ENCODE measurements at regions not wholly inside any gene's neighbourhood (a gene's known extent, or its start where the extent isn't known, plus 50 kb on each side); places are given as distances from the start of the nearest gene placed in this dataset.

DNA sequence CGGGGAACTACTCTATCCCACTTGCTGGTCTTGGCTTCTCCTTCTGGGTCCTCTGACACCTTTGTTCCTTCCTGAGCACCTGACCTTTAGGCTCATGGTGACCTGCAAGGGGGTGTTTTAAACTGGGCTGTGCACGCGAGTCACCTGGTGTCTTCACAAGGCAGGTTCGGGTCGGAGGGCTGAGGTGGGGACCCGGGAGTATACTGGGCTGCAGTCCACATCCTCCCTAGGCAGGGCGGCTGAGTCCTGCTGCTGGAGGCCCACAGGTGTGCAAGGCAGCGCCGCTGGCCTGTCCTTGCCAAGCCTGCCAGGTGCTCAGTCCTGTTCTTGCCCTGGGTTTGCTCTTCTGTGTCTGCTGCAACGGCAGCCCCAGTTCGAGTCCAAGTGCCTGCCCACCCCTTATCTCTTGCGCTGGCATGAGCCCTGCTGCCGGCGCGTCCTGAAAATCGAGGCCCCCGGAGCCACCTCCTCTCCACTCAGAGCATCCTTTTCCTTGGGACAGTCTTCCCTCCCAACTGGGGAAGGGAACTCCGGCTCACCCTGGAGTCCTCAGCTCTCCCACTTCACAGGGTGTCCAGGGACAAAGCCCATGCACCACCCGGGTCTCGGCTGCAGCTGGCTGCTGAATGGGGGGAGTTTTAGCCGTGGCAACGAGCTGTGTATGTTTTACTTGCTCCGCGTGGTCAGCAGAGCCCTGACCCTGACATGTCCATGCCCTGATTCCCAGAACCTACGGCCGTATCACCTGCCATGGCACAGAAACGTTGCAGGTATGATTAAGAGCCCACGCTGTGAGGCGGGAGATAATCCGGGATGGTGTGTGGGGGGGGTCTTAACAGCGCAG is 193.5 kb downstream of the TEX29 start:
- DNase-seq (no peak), ATAC-seq (no peak)
- intact Hi-C loops (cut with DNase I), result no loop called here
- Histone ChIP-seq H3K27ac (ENCODE audit: low read length) (no peak overlapping the region), H3K4me3 (ENCODE audit: low read length) (no peak overlapping the region), H3K9me3 (ENCODE audit: control insufficient read depth, low read length) (no peaks in the 10 kb centered on the region), H3K27me3 (ENCODE audit: control insufficient read depth, insufficient read depth) (no peaks in the 10 kb centered on the region), H3K4me1 (ENCODE audit: control insufficient read depth, insufficient read depth, low read length) (no peaks in the 10 kb centered on the region)
- 78% methylated on average over 31 of the region's 31 CpGs for WGBS

GRCh38 chr13:111514610-111515306 is 194.3 kb downstream of the TEX29 start:
- no peaks in the 10 kb centered on the region for H3K9me3 ChIP-seq (ENCODE audit: control insufficient read depth, low read length)
- H3K4me1 ChIP-seq (ENCODE audit: control insufficient read depth, insufficient read depth, low read length), result no peaks in the 10 kb centered on the region
- no peak overlapping the region for H3K27ac ChIP-seq (ENCODE audit: low read length)
- WGBS, result 62% methylated on average over 24 of the region's 24 CpGs
- H3K27me3 ChIP-seq (ENCODE audit: control insufficient read depth, insufficient read depth), result no peaks in the 10 kb centered on the region
- ATAC-seq (no peak), DNase-seq (no peak)
- intact Hi-C loops (cut with DNase I), result no loop called here
- H3K4me3 ChIP-seq (ENCODE audit: low read length), result no peak overlapping the region

DNA sequence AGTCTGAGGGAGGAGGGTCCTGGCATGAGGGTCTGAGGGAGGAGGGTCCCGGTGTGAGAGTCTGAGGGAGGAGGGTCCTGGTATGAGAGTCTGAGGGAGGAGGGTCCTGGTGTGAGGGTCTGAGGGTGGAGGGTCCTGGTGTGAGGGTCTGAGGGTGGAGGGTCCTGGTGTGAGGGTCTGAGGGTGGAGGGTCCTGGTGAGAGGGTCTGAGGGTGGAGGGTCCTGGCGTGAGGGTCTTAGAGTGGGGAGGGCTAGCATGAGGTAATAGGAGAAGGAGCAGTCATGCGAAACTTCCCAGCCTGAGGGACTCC is 194.8 kb downstream of the TEX29 start:
- Histone ChIP-seq H3K27me3 (ENCODE audit: control insufficient read depth, insufficient read depth) (no peaks in the 10 kb centered on the region), H3K4me3 (ENCODE audit: low read length) (no peak overlapping the region), H3K4me1 (ENCODE audit: control insufficient read depth, insufficient read depth, low read length) (no peaks in the 10 kb centered on the region), H3K27ac (ENCODE audit: low read length) (no peak overlapping the region), H3K9me3 (ENCODE audit: control insufficient read depth, low read length) (no peaks in the 10 kb centered on the region)
- WGBS, result 75% methylated on average over 3 of the region's 3 CpGs
- intact Hi-C loops (cut with DNase I), result no loop called here
- no peak for DNase-seq
- no peak for ATAC-seq

DNA sequence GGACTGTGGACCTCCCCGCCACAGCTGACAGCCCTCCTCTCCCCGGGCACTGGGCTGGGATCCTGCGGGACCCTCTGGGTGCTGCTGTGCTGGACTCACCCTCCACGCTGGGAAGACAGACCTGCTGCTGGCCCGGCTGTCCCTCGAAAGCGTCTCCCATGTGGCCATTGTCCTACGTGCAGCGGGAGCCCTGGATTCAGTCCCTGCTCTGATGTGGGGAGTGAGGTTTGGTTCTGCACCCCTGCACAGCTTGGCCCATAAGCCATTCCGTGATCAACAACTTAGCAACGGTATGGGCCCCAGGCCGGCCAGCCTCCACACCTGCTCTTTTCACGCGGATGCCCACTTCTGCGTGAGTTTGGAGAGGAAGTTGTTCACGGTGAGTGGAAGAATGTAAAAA is 195.2 kb downstream of the TEX29 start:
- Histone ChIP-seq H3K27me3 (ENCODE audit: control insufficient read depth, insufficient read depth) (no peaks in the 10 kb centered on the region), H3K4me1 (ENCODE audit: control insufficient read depth, insufficient read depth, low read length) (no peaks in the 10 kb centered on the region), H3K4me3 (ENCODE audit: low read length) (no peak overlapping the region), H3K27ac (ENCODE audit: low read length) (no peak overlapping the region), H3K9me3 (ENCODE audit: control insufficient read depth, low read length) (no peaks in the 10 kb centered on the region)
- 75% methylated on average over 16 of the region's 16 CpGs for WGBS
- ATAC-seq (no peak), DNase-seq (no peak)
- intact Hi-C loops (cut with DNase I), result no loop called here

DNA sequence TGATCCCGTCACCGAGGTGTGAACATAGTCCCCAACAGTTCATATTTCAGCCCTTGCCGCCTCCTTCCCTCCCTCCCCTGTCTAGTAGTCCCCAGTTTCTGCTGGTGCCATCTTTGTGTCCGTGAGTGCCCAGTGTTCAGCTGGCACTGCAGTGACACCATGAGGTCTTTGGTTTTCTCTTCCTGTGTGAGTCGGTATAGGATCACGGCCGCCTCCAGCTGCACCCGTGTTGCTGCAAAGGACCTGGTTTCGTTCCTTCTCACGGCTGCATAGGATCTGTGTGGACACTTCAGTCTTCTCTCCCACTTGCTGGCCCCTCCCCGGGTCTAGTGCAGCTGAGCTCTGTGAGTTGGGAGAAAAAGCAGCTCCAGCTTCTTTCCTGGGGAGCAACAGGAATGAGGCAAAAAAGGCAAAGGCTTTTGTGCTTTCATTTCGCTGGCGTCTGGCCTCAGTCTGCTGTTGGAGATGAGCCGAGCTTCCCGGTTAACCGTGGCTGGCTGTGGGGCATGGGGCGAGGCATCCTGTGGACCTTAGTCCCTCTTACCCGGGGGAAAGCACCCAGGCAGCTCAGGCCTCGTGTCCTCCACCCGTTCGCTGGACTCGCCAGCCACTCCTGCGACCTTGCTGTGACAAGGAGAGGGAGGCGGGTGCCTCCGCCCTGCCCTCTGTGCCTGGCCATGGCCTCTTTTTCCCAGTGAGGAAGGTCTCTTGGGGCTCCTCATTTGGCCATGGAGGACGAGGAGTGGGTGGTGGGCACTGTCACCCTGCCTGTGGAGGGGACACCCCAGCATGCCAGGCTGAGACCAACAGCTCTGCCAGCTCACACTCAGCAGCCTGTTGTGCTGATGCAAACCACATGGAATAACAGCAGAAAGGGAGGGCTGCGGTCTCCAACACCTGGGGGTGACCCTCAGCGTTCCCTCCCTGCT is 196.5 kb downstream of the TEX29 start:
- Histone ChIP-seq H3K4me3 (ENCODE audit: low read length) (no peak overlapping the region), H3K4me1 (ENCODE audit: control insufficient read depth, insufficient read depth, low read length) (no peaks in the 10 kb centered on the region), H3K27me3 (ENCODE audit: control insufficient read depth, insufficient read depth) (no peaks in the 10 kb centered on the region), H3K27ac (ENCODE audit: low read length) (no peak overlapping the region), H3K9me3 (ENCODE audit: control insufficient read depth, low read length) (no peaks in the 10 kb centered on the region)
- intact Hi-C loops (cut with DNase I), result no loop called here
- WGBS, result 72% methylated on average over 28 of the region's 28 CpGs
- no peak for ATAC-seq
- no peak for DNase-seq

GRCh38 chr13:111517641-111518010 is 197.2 kb downstream of the TEX29 start:
- DNase-seq (no peak), ATAC-seq (no peak)
- H3K27me3 ChIP-seq (ENCODE audit: control insufficient read depth, insufficient read depth), result no peaks in the 10 kb centered on the region
- no peaks in the 10 kb centered on the region for H3K4me1 ChIP-seq (ENCODE audit: control insufficient read depth, insufficient read depth, low read length)
- no peak overlapping the region for H3K27ac ChIP-seq (ENCODE audit: low read length)
- intact Hi-C loops (cut with DNase I), result no loop called here
- WGBS, result 70% methylated on average over 9 of the region's 10 CpGs
- no peak overlapping the region for H3K4me3 ChIP-seq (ENCODE audit: low read length)
- no peaks in the 10 kb centered on the region for H3K9me3 ChIP-seq (ENCODE audit: control insufficient read depth, low read length)

GRCh38 chr13:111518161-111518792 is 197.8 kb downstream of the TEX29 start:
- DNase-seq, result no peak
- WGBS, result 78% methylated on average over 24 of the region's 24 CpGs
- H3K4me3 ChIP-seq (ENCODE audit: low read length), result no peak overlapping the region
- H3K9me3 ChIP-seq (ENCODE audit: control insufficient read depth, low read length), result no peaks in the 10 kb centered on the region
- ATAC-seq, result no peak
- H3K27me3 ChIP-seq (ENCODE audit: control insufficient read depth, insufficient read depth), result no peaks in the 10 kb centered on the region
- intact Hi-C loops (cut with DNase I), result no loop called here
- H3K4me1 ChIP-seq (ENCODE audit: control insufficient read depth, insufficient read depth, low read length), result no peaks in the 10 kb centered on the region
- H3K27ac ChIP-seq (ENCODE audit: low read length), result no peak overlapping the region

GRCh38 chr13:111519041-111519440 is 198.6 kb downstream of the TEX29 start:
- ATAC-seq, result no peak
- Histone ChIP-seq H3K4me1 (ENCODE audit: control insufficient read depth, insufficient read depth, low read length) (no peaks in the 10 kb centered on the region), H3K4me3 (ENCODE audit: low read length) (no peak overlapping the region), H3K27me3 (ENCODE audit: control insufficient read depth, insufficient read depth) (no peaks in the 10 kb centered on the region), H3K27ac (ENCODE audit: low read length) (no peak overlapping the region), H3K9me3 (ENCODE audit: control insufficient read depth, low read length) (no peaks in the 10 kb centered on the region)
- 67% methylated on average over 8 of the region's 8 CpGs for WGBS
- no peak for DNase-seq
- intact Hi-C loops (cut with DNase I), result no loop called here

GRCh38 chr13:111519490-111520170 is 199.2 kb downstream of the TEX29 start:
- DNase-seq, result no peak
- WGBS, result 75% methylated on average over 25 of the region's 25 CpGs

GRCh38 chr13:111521030-111521429 is 200.6 kb downstream of the TEX29 start:
- Histone ChIP-seq H3K4me1 (ENCODE audit: control insufficient read depth, insufficient read depth, low read length) (no peaks in the 10 kb centered on the region), H3K27me3 (ENCODE audit: control insufficient read depth, insufficient read depth) (no peaks in the 10 kb centered on the region), H3K27ac (ENCODE audit: low read length) (no peak overlapping the region), H3K9me3 (ENCODE audit: control insufficient read depth, low read length) (no peaks in the 10 kb centered on the region), H3K4me3 (ENCODE audit: low read length) (no peak overlapping the region)
- 81% methylated on average over 10 of the region's 10 CpGs for WGBS
- ATAC-seq (no peak), DNase-seq (no peak)
- intact Hi-C loops (cut with DNase I), result no loop called here

More at GRCh38 chr13:111519490-111520170, 199.2 kb downstream of the TEX29 start:
- Histone ChIP-seq H3K9me3 (ENCODE audit: control insufficient read depth, low read length) (no peaks in the 10 kb centered on the region), H3K27ac (ENCODE audit: low read length) (no peak overlapping the region), H3K4me3 (ENCODE audit: low read length) (no peak overlapping the region), H3K27me3 (ENCODE audit: control insufficient read depth, insufficient read depth) (no peaks in the 10 kb centered on the region), H3K4me1 (ENCODE audit: control insufficient read depth, insufficient read depth, low read length) (no peaks in the 10 kb centered on the region)
- intact Hi-C loops (cut with DNase I), result no loop called here
- ATAC-seq, result no peak

Data from right cardiac atrium (tissue), 5 donors.